ENCODE measurements at regions not wholly inside any gene's neighbourhood (a gene's known extent, or its start where the extent isn't known, plus 50 kb on each side); places are given as distances from the start of the nearest gene placed in this dataset.
A peak's percentile ranks its signal among the peaks of the same experiment; 100 is the strongest.
"Not testable (repeated sequence)": the region's sequence is repeated elsewhere in the genome, so short reads cannot be mapped to it uniquely, and the experiment has no call there.

GRCh38 chr2:168330624-168331423, 83.4 kb upstream of the STK39 start:
- Histone ChIP-seq H3K36me3 (ENCODE audit: low read depth) (no peaks in the 10 kb centered on the region), H3K27me3 (ENCODE audit: insufficient read depth, low read depth) (no peaks in the 10 kb centered on the region), H3K27ac (no peak overlapping the region), H4K20me1 (ENCODE audit: insufficient read depth) (no peaks in the 10 kb centered on the region), H3F3A (ENCODE audit: insufficient read depth, low read depth) (no peaks in the 10 kb centered on the region), H3K9me2 (ENCODE audit: insufficient read depth) (no peaks in the 10 kb centered on the region), H3K4me2 (no peak overlapping the region), H3K4me1 (replicated peaks; ENCODE audit: insufficient read depth) (no peaks in the 10 kb centered on the region), H2AFZ (no peak overlapping the region), H3K9me3 (ENCODE audit: insufficient read depth, low read depth) (no peaks in the 10 kb centered on the region), H3K4me3 (no peak overlapping the region), H3K79me2 (ENCODE audit: low read depth) (no peaks in the 10 kb centered on the region)
- ChIA-PET POLR2A (ENCODE audit: unreplicated experiment) (no interaction called here), CTCF (interaction anchor here (0.6 kb wide), 1 partner anchor 213 kb away, joined by 21 read pairs; no protein-coding TSS in a partner anchor)
- no TSS peak for BruUV-seq (replicated peaks)
- no peak for TF ChIP-seq CTCF (conservative IDR thresholded peaks at IDR 0.05)
- TF ChIP-seq EZH2 (IDR thresholded peaks at IDR 0.05; ENCODE audit: low read depth): no peak
- intact Hi-C loops (cut with micrococcal nuclease; ENCODE audit: unreplicated experiment): no loop called here
- DNase-seq: no peak

GRCh38 chr2:168335254-168335653, 87.9 kb upstream of the STK39 start:
- POLR2A ChIA-PET (ENCODE audit: unreplicated experiment); BruUV-seq (replicated peaks); H3K27me3 ChIP-seq (ENCODE audit: insufficient read depth, low read depth); H3K79me2 ChIP-seq (ENCODE audit: low read depth); CTCF ChIA-PET; H3K36me3 ChIP-seq (ENCODE audit: low read depth); H4K20me1 ChIP-seq (ENCODE audit: insufficient read depth); intact Hi-C loops (cut with micrococcal nuclease; ENCODE audit: unreplicated experiment); H3K9me2 ChIP-seq (ENCODE audit: insufficient read depth); H2AFZ ChIP-seq; H3K4me2 ChIP-seq; H3K4me3 ChIP-seq; H3K4me1 ChIP-seq (replicated peaks; ENCODE audit: insufficient read depth); H3K9me3 ChIP-seq (ENCODE audit: insufficient read depth, low read depth); H3K27ac ChIP-seq; DNase-seq; H3F3A ChIP-seq (ENCODE audit: insufficient read depth, low read depth): not testable (repeated sequence)

- Histone ChIP-seq H3K9me3 (ENCODE audit: insufficient read depth, low read depth) (no peaks in the 10 kb centered on the region), H2AFZ (no peak overlapping the region), H3F3A (ENCODE audit: insufficient read depth, low read depth) (no peaks in the 10 kb centered on the region), H3K27me3 (ENCODE audit: insufficient read depth, low read depth) (no peaks in the 10 kb centered on the region), H3K9me2 (ENCODE audit: insufficient read depth) (no peaks in the 10 kb centered on the region), H3K4me1 (replicated peaks; ENCODE audit: insufficient read depth) (no peaks in the 10 kb centered on the region), H3K79me2 (ENCODE audit: low read depth) (no peaks in the 10 kb centered on the region), H3K4me2 (no peak overlapping the region), H3K36me3 (ENCODE audit: low read depth) (no peaks in the 10 kb centered on the region), H3K27ac (no peak overlapping the region), H3K4me3 (no peak overlapping the region), H4K20me1 (ENCODE audit: insufficient read depth) (no peaks in the 10 kb centered on the region)
- DNase-seq: peak; percentile 45 to 72
- BruUV-seq (replicated peaks): no TSS peak
- ChIA-PET CTCF (interaction anchor here (0.6 to 0.8 kb wide), 2 partner anchors 217 to 471 kb away, joined by 5 read pairs; no protein-coding TSS in a partner anchor), POLR2A (ENCODE audit: unreplicated experiment) (interaction anchor here (0.6 kb wide), 1 partner anchor 83 kb away, joined by 4 read pairs; no protein-coding TSS in a partner anchor)
- TF ChIP-seq CTCF (conservative IDR thresholded peaks at IDR 0.05): peak; percentile 61
- TF ChIP-seq EZH2 (IDR thresholded peaks at IDR 0.05; ENCODE audit: low read depth): no peak
- intact Hi-C loops (cut with micrococcal nuclease; ENCODE audit: unreplicated experiment): loop anchor here (2.0 kb wide), 1 partner anchor 200 kb away; no protein-coding TSS in a partner anchor
Measured at GRCh38 chr2:168336786-168337388, 89.5 kb upstream of the STK39 start.
